HG03196 (cell line): ENCODE measurements at regions not wholly inside any gene's neighbourhood (a gene's known extent, or its start where the extent isn't known, plus 50 kb on each side); places are given as distances from the start of the nearest gene placed in this dataset.
"Not testable (repeated sequence)": the region's sequence is repeated elsewhere in the genome, so short reads cannot be mapped to it uniquely, and the experiment has no call there.

Experiments used
- ATAC-seq: cut with Tn5 transposase; IDR thresholded peaks from one replicate; pipeline ENCODE4 v1.9.1; 2021; ENCODE audit not compliant: unreplicated experiment

GRCh38 chr2:122528061-122528460, 772.6 kb downstream of the TSN start:
- no peak for ATAC-seq

- no peak for ATAC-seq
Observed at GRCh38 chr2:122528958-122529705, 773.7 kb downstream of the TSN start.

GRCh38 chr2:122530814-122531213, 775.4 kb downstream of the TSN start:
- ATAC-seq, result no peak

GRCh38 chr2:122531290-122532071, 776.0 kb downstream of the TSN start:
- no peak for ATAC-seq

- ATAC-seq, result no peak
Observed at GRCh38 chr2:122532072-122532344, 776.6 kb downstream of the TSN start.

GRCh38 chr2:122532481-122532880, 777.0 kb downstream of the TSN start:
- ATAC-seq, result no peak

GRCh38 chr2:122535960-122536505, 780.6 kb downstream of the TSN start:
- ATAC-seq, result no peak

- ATAC-seq, result no peak
Observed at GRCh38 chr2:122539311-122539710, 783.9 kb downstream of the TSN start.

- ATAC-seq, result no peak
Observed at GRCh38 chr2:122539920-122540319, 784.5 kb downstream of the TSN start.

GRCh38 chr2:122542236-122542635, 786.8 kb downstream of the TSN start:
- ATAC-seq, result no peak

- ATAC-seq, result no peak
Observed at GRCh38 chr2:122542646-122543045, 787.2 kb downstream of the TSN start.

GRCh38 chr2:122543815-122544214, 788.4 kb downstream of the TSN start:
- ATAC-seq, result no peak

GRCh38 chr2:122545821-122546220, 790.4 kb downstream of the TSN start:
- no peak for ATAC-seq

- no peak for ATAC-seq
Observed at GRCh38 chr2:122562775-122563174, 807.3 kb downstream of the TSN start.

- ATAC-seq, result no peak
Observed at GRCh38 chr2:122563781-122564180, 808.3 kb downstream of the TSN start.

- no peak for ATAC-seq
Observed at GRCh38 chr2:122564843-122565242, 809.4 kb downstream of the TSN start.

- no peak for ATAC-seq
Observed at GRCh38 chr2:122565364-122565763, 809.9 kb downstream of the TSN start.

- ATAC-seq, result no peak
Observed at GRCh38 chr2:122570641-122571040, 815.2 kb downstream of the TSN start.

GRCh38 chr2:122571471-122571870, 816.0 kb downstream of the TSN start:
- ATAC-seq, result not testable (repeated sequence)

GRCh38 chr2:122575076-122575475, 819.6 kb downstream of the TSN start:
- no peak for ATAC-seq

GRCh38 chr2:122583159-122583917, 827.9 kb downstream of the TSN start:
- no peak for ATAC-seq

- no peak for ATAC-seq
Observed at GRCh38 chr2:122590524-122590923, 835.1 kb downstream of the TSN start.
